Endothelial cell of umbilical vein (primary cell): ENCODE measurements at regions not wholly inside any gene's neighbourhood (a gene's known extent, or its start where the extent isn't known, plus 50 kb on each side); places are given as distances from the start of the nearest gene placed in this dataset.

ENCODE experiments used
- BruUV-seq: library from RNA; stranded (reverse); fragments of 400-500 nt; replicated peaks from 2 replicates; lab custom pipeline; 2021; lab: Mats Ljungman, UMichigan
- CTCF ChIA-PET: fragments of 300-600, 350-600 bp; sonication (Branson Sonifier 250); formaldehyde crosslinking; loops from one replicate; lab custom pipeline; 2021; ENCODE audit warnings: antibody characterized with exemption, inconsistent platforms; lab: Charles Lee
- POLR2A ChIA-PET: fragments of 300-600, 350-600 bp; sonication (Branson Sonifier 250); formaldehyde crosslinking; loops from one replicate; lab custom pipeline; 2021; ENCODE audit warnings: antibody characterized with exemption, inconsistent platforms; lab: Charles Lee
- DNase-seq: peaks from one replicate; pipeline ENCODE4 v3.0.0-alpha.2; 2011; ENCODE audit warnings: low read depth, low spot score
- FAIRE-seq: peaks from 2 replicates; lab custom pipeline; 2011; peaks lifted over from hg19 to GRCh38; lab: Jason Lieb, UNC
- H2AFZ ChIP-seq: 2 replicates; pipeline ENCODE4 v1.6.0; 2012; ENCODE audit warnings: low read depth, low read length, control low read depth, inconsistent platforms
- H3K27ac ChIP-seq: 2 replicates; pipeline ENCODE4 v1.5.1; 2011; ENCODE audit warnings: low read depth, mild to moderate bottlenecking, control low read depth, low read length, moderate library complexity; ENCODE audit not compliant: insufficient read depth
- H3K27me3 ChIP-seq, 2 experiments: 2 replicates each; pipeline versions ENCODE4 v1.6.0 to v1.6.1; 2011; ENCODE audit warnings: low read length in 2 of 2, mixed read lengths in 1 of 2; ENCODE audit not compliant: control insufficient read depth in 2 of 2, insufficient read depth in 2 of 2
- H3K36me3 ChIP-seq, 2 experiments: 2 replicates in 1 of 2; 3 replicates in 1 of 2; pipeline ENCODE4 v1.5.1; 2011; ENCODE audit warnings: low read length in 2 of 2, mild to moderate bottlenecking in 1 of 2, moderate library complexity in 1 of 2; ENCODE audit not compliant: control insufficient read depth in 2 of 2, insufficient read depth in 2 of 2; ENCODE audit errors: extremely low read depth in 1 of 2
- H3K4me1 ChIP-seq: 3 replicates; pipeline ENCODE4 v1.5.1; 2011; ENCODE audit warnings: mild to moderate bottlenecking, low read length; ENCODE audit not compliant: control insufficient read depth, insufficient read depth; ENCODE audit errors: extremely low read depth
- H3K4me2 ChIP-seq: 2 replicates; pipeline ENCODE4 v1.6.1; 2011; ENCODE audit warnings: low read length, control low read depth, mixed read lengths; ENCODE audit not compliant: insufficient read depth
- H3K4me3 ChIP-seq, 3 experiments: fragments of 200-600 bp in 1 of 3; sonication (generic), shearing (Covaris generic) in 1 of 3; replicated peaks in 1 of 3; 2 replicates each; pipeline ENCODE4 v1.5.1; 2011 to 2016; ENCODE audit warnings: control low read depth in 3 of 3, low read length in 3 of 3, mild to moderate bottlenecking in 2 of 3, inconsistent platforms in 1 of 3, low read depth in 1 of 3, moderate library complexity in 1 of 3; ENCODE audit not compliant: insufficient read depth in 1 of 3
- H3K79me2 ChIP-seq: 2 replicates; pipeline ENCODE4 v1.6.0; 2012; ENCODE audit warnings: low read length, inconsistent platforms; ENCODE audit not compliant: control insufficient read depth, insufficient read depth
- H3K9ac ChIP-seq: replicated peaks from 2 replicates; pipeline ENCODE3; 2011; ENCODE audit warnings: low read length, control low read depth; ENCODE audit not compliant: insufficient read depth; ENCODE audit errors: extremely low read depth
- H3K9me1 ChIP-seq: replicated peaks from 3 replicates; pipeline ENCODE4 v1.6.0; 2011; ENCODE audit warnings: mild to moderate bottlenecking, low read length; ENCODE audit not compliant: control insufficient read depth, insufficient read depth; ENCODE audit errors: extremely low read depth
- H3K9me3 ChIP-seq: replicated peaks from 2 replicates; pipeline ENCODE4 v1.5.1; 2012; ENCODE audit warnings: low read length, inconsistent platforms; ENCODE audit not compliant: control insufficient read depth, insufficient read depth
- H4K20me1 ChIP-seq: replicated peaks from 2 replicates; pipeline ENCODE3; 2011; ENCODE audit warnings: mild to moderate bottlenecking, low read length; ENCODE audit not compliant: control insufficient read depth, insufficient read depth; ENCODE audit errors: extremely low read depth
- CTCF ChIP-seq, 2 donors: IDR thresholded peaks; 1 replicate in 1 of 2; 2 replicates in 1 of 2; pipeline ENCODE4 v1.5.1; 2011; ENCODE audit warnings: low read length in 2 of 2, mild to moderate bottlenecking in 2 of 2, moderate library complexity in 2 of 2, control low read depth in 1 of 2, inconsistent platforms in 1 of 2, low read depth in 1 of 2; ENCODE audit not compliant: insufficient read depth in 1 of 2; ENCODE audit errors: extremely low read depth in 1 of 2
- EZH2 ChIP-seq: IDR thresholded peaks from 2 replicates; pipeline ENCODE4 v1.6.1; 2012; ENCODE audit warnings: borderline replicate concordance, low read depth, mild to moderate bottlenecking, moderate library complexity, low read length, inconsistent platforms; ENCODE audit not compliant: severe bottlenecking
- FOS ChIP-seq: IDR thresholded peaks from 2 replicates; pipeline ENCODE4 v1.6.1; 2011; ENCODE audit warnings: mild to moderate bottlenecking, low read length, moderate library complexity, borderline replicate concordance; ENCODE audit not compliant: insufficient read depth
- GATA2 ChIP-seq: IDR thresholded peaks from 2 replicates; pipeline ENCODE4 v1.7.0; 2011; ENCODE audit warnings: low read depth, mild to moderate bottlenecking, moderate library complexity, mixed read lengths, low read length; ENCODE audit not compliant: insufficient read length, insufficient read depth
- JUN ChIP-seq: IDR thresholded peaks from 2 replicates; pipeline ENCODE4 v1.6.1; 2011; ENCODE audit warnings: borderline replicate concordance, low read depth; ENCODE audit not compliant: insufficient read length, insufficient read depth
- MAX ChIP-seq: IDR thresholded peaks from 2 replicates; pipeline ENCODE4 v1.6.1; 2011; ENCODE audit not compliant: insufficient read depth, insufficient read length
- MYC ChIP-seq: IDR thresholded peaks from one replicate; pipeline ENCODE4 v1.6.1; 2011; ENCODE audit warnings: mild to moderate bottlenecking, low read depth, low read length
- POLR2A ChIP-seq: IDR thresholded peaks from 2 replicates; pipeline ENCODE4 v1.6.1; 2012; ENCODE audit warnings: low read depth, mild to moderate bottlenecking, control low read depth, low read length
- POLR2AphosphoS5 ChIP-seq: IDR thresholded peaks from 2 replicates; pipeline ENCODE4 v1.6.1; 2012; ENCODE audit warnings: low read depth, mild to moderate bottlenecking, control low read depth, low read length, moderate library complexity; ENCODE audit not compliant: insufficient read depth
- dilution Hi-C: fragments of 300-500 bp; cut with MboI; formaldehyde crosslinking; loops from one replicate; pipeline ENCODE4 v1.15.0; 2019; ENCODE audit warnings: low sequenced_read_pairs; ENCODE audit not compliant: extremely low pct_ligation_motif_present
- intact Hi-C: fragments of 100-400 bp; cut with micrococcal nuclease; formaldehyde crosslinking; loops from one replicate; pipeline ENCODE4 v1.10.0; 2022

GRCh38 chr11:116439361-116439677 lies 333.5 kb downstream of the BUD13 start:
- FAIRE-seq (no peak), DNase-seq (no peak)
- Histone ChIP-seq H3K9ac (no peak overlapping the region), H3K9me3 (no peaks in the 10 kb centered on the region), H3K4me1 (no peaks in the 10 kb centered on the region), H3K36me3 (no peaks in the 10 kb centered on the region), H3K9me1 (no peaks in the 10 kb centered on the region), H3K4me3 (no peak overlapping the region), H3K27ac (no peak overlapping the region), H3K4me2 (no peak overlapping the region), H2AFZ (no peak overlapping the region), H3K79me2 (no peaks in the 10 kb centered on the region), H3K27me3 (peaks cover 2 to 5% of the 10 kb centered on the region in 2 experiments), H4K20me1 (no peaks in the 10 kb centered on the region)
- ChIA-PET POLR2A (no interaction called here), CTCF (interaction anchor here (1.0 kb wide), 1 partner anchor 60 kb away, joined by 4 read pairs; no protein-coding TSS in a partner anchor)
- BruUV-seq, result no TSS peak
- intact Hi-C loops, result no loop called here
- no peak for TF ChIP-seq EZH2
- no peak for TF ChIP-seq POLR2AphosphoS5
- TF ChIP-seq POLR2A, result no peak
- TF ChIP-seq JUN, result no peak
- dilution Hi-C loops, result no loop called here

- Histone ChIP-seq H4K20me1 (no peaks in the 10 kb centered on the region), H3K4me2 (no peak overlapping the region), H3K4me1 (no peaks in the 10 kb centered on the region), H3K79me2 (no peaks in the 10 kb centered on the region), H3K9me1 (no peaks in the 10 kb centered on the region), H3K27me3 (peaks cover 2 to 5% of the 10 kb centered on the region in 2 experiments), H3K36me3 (no peaks in the 10 kb centered on the region), H3K9ac (no peak overlapping the region), H3K9me3 (no peaks in the 10 kb centered on the region), H2AFZ (no peak overlapping the region), H3K4me3 (no peak overlapping the region), H3K27ac (no peak overlapping the region)
- FAIRE-seq, result no peak
- ChIA-PET CTCF (interaction anchor here (1.0 kb wide), 1 partner anchor 61 kb away, joined by 4 read pairs; no protein-coding TSS in a partner anchor), POLR2A (no interaction called here)
- intact Hi-C loops, result no loop called here
- dilution Hi-C loops, result no loop called here
- BruUV-seq, result no TSS peak
- no peak for TF ChIP-seq MYC
- TF ChIP-seq JUN, result no peak
- TF ChIP-seq CTCF (IDR thresholded peaks at IDR 0.05; ENCODE audit: extremely low read depth in 1 of 2, insufficient read depth in 1 of 2, low read depth in 1 of 2, low read length in 2 of 2), result no peak
- TF ChIP-seq GATA2, result no peak
- TF ChIP-seq MAX, result no peak
- TF ChIP-seq POLR2A, result no peak
- TF ChIP-seq FOS, result no peak
- no peak for TF ChIP-seq POLR2AphosphoS5
- TF ChIP-seq EZH2, result no peak
- DNase-seq, result no peak
Measured at GRCh38 chr11:116438651-116439360, 334.0 kb downstream of the BUD13 start.
